Activated T-helper 17 cell treated with anti-CD3 and anti-CD28 coated beads, Interleukin-2, amount 50 U/mL, for 72 hours (primary cell): ENCODE measurements at regions not wholly inside any gene's neighbourhood (a gene's known extent, or its start where the extent isn't known, plus 50 kb on each side); places are given as distances from the start of the nearest gene placed in this dataset.

ENCODE experiments used
- ATAC-seq: fragments of 150-1000 bp; cut with Tn5 transposase; replicated peaks from 2 replicates; pipeline ENCODE4 v1.10.0; 2021; ENCODE audit warnings: mild to moderate bottlenecking, moderate library complexity
- H3K27ac Mint-ChIP-seq: one replicate; pipeline ENCODE4 v1.8.0; 2022; ENCODE audit warnings: mixed read lengths
- H3K27me3 Mint-ChIP-seq: one replicate; pipeline ENCODE4 v1.8.0; 2022; ENCODE audit warnings: mixed read lengths
- H3K36me3 Mint-ChIP-seq: one replicate; pipeline ENCODE4 v1.8.0; 2022; ENCODE audit warnings: low read depth, mild to moderate bottlenecking, mixed read lengths
- H3K4me1 Mint-ChIP-seq: one replicate; pipeline ENCODE4 v1.8.0; 2022; ENCODE audit warnings: mixed read lengths
- H3K4me3 Mint-ChIP-seq: one replicate; pipeline ENCODE4 v1.8.0; 2022; ENCODE audit warnings: mild to moderate bottlenecking, mixed read lengths
- H3K9me3 Mint-ChIP-seq: one replicate; pipeline ENCODE4 v1.8.0; 2022; ENCODE audit warnings: mixed read lengths

DNA sequence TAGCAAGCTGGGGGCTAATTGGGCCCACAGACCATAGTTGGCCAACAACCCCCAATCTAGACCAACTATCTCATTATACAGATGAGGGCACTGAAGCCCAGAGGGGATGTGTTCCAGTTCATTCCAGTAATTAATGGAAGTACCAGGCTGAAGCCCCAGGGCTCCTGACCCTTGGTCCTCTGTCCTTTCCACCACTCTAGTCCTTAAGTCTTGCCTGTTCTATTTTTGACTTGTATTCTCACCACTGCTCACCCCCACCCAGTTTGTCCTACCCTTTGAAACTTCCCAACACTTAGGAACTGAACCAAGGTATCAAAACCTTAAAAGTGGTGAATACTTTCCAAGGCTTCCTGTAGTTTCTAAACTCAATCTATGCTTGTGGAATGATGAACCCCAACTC lies 407.4 kb downstream of the ENC1 start:
- ATAC-seq: no peak
- H3K27ac Mint-ChIP-seq: no peak overlapping the region
- no peaks in the 10 kb centered on the region for H3K4me1 Mint-ChIP-seq
- H3K27me3 Mint-ChIP-seq: peaks cover 25% of the 10 kb centered on the region
- no peak overlapping the region for H3K4me3 Mint-ChIP-seq
- H3K9me3 Mint-ChIP-seq: peaks cover 3% of the 10 kb centered on the region
- no peaks in the 10 kb centered on the region for H3K36me3 Mint-ChIP-seq

DNA sequence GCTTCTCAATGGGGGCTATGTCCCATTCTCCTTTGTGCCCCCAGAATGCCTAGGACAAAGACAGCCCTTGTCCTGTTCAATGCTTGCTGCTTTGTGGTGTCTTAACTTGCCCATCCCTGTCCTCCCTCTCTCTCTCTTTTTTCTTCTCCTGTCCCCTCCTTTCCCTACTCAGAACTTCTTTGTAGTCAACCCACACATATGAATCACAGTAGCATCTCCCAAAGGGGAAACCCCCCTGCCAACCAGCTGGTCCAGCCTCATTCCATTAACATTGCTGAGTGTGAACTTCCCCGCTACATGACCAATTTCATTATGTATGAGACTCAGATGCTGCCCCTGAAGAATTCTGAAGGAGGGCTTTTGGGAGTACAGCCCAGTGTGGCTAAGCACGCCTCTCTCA lies 408.3 kb downstream of the ENC1 start:
- Mint-ChIP-seq H3K4me3 (no peak overlapping the region), H3K36me3 (no peaks in the 10 kb centered on the region), H3K4me1 (no peaks in the 10 kb centered on the region), H3K9me3 (peaks cover 3% of the 10 kb centered on the region), H3K27ac (no peak overlapping the region), H3K27me3 (peaks cover 33% of the 10 kb centered on the region)
- ATAC-seq: peak; percentile 92

DNA sequence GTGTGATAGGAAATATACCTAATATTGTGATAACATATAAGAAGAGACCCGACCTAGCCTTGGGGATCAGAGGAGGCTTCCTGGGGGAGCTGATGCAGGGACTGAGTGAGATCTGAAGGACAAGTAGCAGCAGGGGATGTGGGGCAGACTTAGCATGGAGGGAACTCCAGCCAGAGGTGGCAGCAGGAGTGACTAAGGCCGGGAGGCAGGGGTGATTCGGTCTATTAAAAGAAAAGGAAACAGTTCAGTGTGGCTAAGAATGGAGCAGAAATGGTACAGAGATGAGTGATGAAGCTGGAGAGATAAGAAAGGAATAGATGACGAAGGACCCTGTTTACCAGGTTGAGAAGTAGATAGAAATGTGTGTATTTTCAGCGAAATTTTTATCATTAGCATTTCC lies 408.8 kb downstream of the ENC1 start:
- H3K36me3 Mint-ChIP-seq: no peaks in the 10 kb centered on the region
- peak; percentile 72 for ATAC-seq

DNA sequence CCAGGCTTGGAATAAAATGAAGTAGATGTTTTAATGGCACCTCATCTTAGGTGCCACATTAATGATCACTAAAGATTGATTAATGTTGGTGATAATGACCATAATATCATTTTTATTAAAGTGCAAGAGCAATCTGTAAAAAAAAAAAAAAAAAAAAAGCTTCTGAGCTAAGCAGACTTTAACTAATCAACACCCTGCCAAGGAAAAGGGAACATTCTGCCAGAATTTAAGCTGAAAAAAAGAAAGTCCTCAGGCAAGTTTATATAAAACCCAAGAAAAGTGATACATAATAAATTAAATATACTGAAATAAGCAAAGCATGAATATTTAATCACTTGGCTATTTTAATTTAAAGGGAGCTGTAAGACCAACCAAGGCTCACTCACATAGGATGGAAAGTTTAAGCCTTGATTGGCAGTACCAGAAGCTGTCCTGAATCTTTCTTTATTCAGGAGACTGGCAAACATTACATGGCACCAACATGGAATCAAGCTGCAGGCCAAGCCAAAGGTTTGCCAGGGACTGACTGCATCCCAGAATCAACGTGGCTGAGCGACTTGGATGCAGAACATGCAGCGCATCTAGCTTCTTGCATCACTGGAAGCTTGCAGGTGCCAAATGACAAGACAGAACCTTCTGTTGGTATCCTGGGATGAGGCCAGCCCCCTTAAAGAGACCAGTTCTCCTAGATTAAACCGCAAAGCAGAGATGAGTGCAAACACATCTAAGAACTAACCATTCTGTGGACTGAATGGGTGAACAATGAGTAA lies 413.6 kb downstream of the ENC1 start:
- Mint-ChIP-seq H3K4me3 (no peak overlapping the region), H3K9me3 (no peaks in the 10 kb centered on the region), H3K36me3 (no peaks in the 10 kb centered on the region), H3K27ac (no peak overlapping the region), H3K27me3 (peaks cover 32% of the 10 kb centered on the region), H3K4me1 (no peaks in the 10 kb centered on the region)
- ATAC-seq: no peak

More for the DNA sequence above, 408.8 kb downstream of the ENC1 start:
- Mint-ChIP-seq H3K27ac (no peak overlapping the region), H3K4me1 (no peaks in the 10 kb centered on the region), H3K9me3 (peaks cover 3% of the 10 kb centered on the region), H3K4me3 (no peak overlapping the region), H3K27me3 (peaks cover 35% of the 10 kb centered on the region)

DNA sequence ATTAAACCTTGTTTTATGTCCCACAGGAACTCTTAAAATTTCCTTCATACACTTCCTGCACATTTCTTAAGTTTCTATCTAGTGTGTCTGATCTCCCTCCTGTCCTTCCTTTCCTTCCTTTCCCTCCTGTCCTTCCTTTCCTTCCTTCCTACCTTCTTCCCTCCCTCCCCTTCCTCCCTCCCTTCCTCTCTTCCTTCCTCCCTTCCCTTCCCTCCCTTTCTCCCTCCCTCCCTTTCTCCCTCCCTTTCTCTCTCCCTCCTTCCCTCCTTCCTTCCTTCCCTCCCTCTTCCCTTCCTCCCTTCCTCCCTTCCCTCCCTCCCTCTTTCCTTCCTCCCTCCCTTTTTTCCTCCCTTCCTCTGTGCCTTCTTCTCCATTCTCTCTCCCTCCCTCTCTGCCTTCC lies 414.9 kb downstream of the ENC1 start:
- H3K27ac Mint-ChIP-seq: no peak overlapping the region
- peaks cover 27% of the 10 kb centered on the region for H3K27me3 Mint-ChIP-seq
- H3K4me1 Mint-ChIP-seq: no peaks in the 10 kb centered on the region
- no peaks in the 10 kb centered on the region for H3K36me3 Mint-ChIP-seq
- no peaks in the 10 kb centered on the region for H3K9me3 Mint-ChIP-seq
- no peak overlapping the region for H3K4me3 Mint-ChIP-seq
- ATAC-seq: no peak

DNA sequence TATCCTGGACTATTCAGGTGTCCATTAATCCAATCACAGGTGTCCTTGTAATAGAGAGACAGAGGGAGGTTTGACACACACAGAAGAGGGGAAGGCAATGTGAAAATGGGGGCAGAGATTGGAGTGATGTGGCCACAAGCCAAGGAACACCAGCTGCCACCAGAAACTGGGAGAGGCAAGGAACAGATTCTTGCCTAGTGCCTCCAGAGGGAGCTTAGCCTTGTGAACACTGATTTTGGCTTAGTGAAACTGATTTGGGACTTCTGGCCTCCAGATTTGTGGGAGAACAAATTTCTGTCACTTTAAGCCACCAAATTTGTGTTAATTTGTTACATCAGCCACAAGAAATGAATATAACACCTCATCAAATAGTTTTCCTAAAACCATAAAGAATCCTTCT lies 416.2 kb downstream of the ENC1 start:
- H3K9me3 Mint-ChIP-seq: no peaks in the 10 kb centered on the region
- H3K27ac Mint-ChIP-seq: no peak overlapping the region
- H3K4me3 Mint-ChIP-seq: no peak overlapping the region
- no peaks in the 10 kb centered on the region for H3K4me1 Mint-ChIP-seq
- no peaks in the 10 kb centered on the region for H3K36me3 Mint-ChIP-seq
- H3K27me3 Mint-ChIP-seq: peaks cover 23% of the 10 kb centered on the region
- no peak for ATAC-seq

DNA sequence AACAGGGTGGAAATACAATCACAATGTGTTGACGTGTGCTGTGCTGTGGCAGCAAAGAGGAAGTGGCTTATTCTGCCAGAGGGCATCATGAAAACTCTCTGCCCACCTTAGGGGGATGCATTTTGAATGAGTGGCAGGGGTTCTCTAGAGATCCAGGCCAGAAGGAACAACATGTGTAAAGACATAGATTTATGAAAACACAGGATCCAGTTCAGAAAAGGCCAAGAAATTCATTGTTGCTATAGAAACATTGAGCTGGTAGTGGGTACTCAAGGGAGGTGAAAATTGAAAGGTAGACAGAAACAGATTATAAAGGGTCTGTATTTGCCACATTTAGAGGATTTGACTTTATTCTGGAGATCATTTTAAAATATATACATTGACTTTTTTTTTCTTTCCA lies 417.7 kb downstream of the ENC1 start:
- ATAC-seq: no peak

DNA sequence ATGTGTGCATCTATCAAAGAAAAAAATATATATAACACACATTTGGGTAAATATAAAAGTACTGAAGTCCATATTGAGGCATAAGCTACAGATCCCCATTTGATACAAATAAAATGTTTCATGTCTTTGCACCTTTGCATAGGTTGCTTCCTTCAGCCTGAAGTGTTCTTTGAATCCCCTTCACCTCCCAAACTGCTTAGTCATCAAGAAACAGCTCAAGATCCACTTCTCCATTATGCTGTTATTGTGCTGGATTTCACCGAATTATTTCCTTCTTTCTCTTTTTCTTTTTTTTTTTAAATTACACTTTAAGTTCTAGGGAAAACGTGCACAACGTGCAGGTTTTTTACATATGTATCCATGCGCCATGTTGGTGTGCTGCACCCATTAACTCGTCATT lies 419.1 kb downstream of the ENC1 start:
- H3K36me3 Mint-ChIP-seq: no peaks in the 10 kb centered on the region
- H3K27me3 Mint-ChIP-seq: peaks cover 14% of the 10 kb centered on the region
- no peaks in the 10 kb centered on the region for H3K9me3 Mint-ChIP-seq
- H3K4me3 Mint-ChIP-seq: no peak overlapping the region
- ATAC-seq: no peak
- H3K27ac Mint-ChIP-seq: no peak overlapping the region
- H3K4me1 Mint-ChIP-seq: no peaks in the 10 kb centered on the region

More for the DNA sequence above, 417.7 kb downstream of the ENC1 start:
- H3K9me3 Mint-ChIP-seq: no peaks in the 10 kb centered on the region
- no peak overlapping the region for H3K27ac Mint-ChIP-seq
- H3K4me3 Mint-ChIP-seq: no peak overlapping the region
- peaks cover 18% of the 10 kb centered on the region for H3K27me3 Mint-ChIP-seq
- H3K36me3 Mint-ChIP-seq: no peaks in the 10 kb centered on the region
- no peaks in the 10 kb centered on the region for H3K4me1 Mint-ChIP-seq

DNA sequence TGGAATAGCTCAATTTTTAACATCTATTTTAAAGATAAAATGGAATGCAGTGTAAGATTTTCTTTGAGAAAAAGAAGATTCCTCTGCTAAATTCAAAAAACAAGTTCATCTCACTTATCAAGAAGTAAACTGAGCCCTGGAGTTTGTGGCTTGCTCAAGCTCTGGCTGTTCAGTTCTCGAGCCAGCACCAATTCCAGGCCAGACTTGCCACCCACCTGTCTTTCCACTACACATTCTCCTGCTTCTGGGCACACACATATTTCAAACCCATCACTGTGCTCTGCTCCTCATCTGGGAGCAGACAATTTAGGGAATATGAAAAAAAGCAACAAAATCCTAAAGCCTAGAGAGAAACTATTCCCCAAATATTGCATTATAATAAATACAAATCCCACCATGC lies 424.5 kb downstream of the ENC1 start:
- H3K4me1 Mint-ChIP-seq: no peaks in the 10 kb centered on the region
- no peak overlapping the region for H3K27ac Mint-ChIP-seq
- peaks cover 14% of the 10 kb centered on the region for H3K27me3 Mint-ChIP-seq
- H3K36me3 Mint-ChIP-seq: no peaks in the 10 kb centered on the region
- no peaks in the 10 kb centered on the region for H3K9me3 Mint-ChIP-seq
- no peak overlapping the region for H3K4me3 Mint-ChIP-seq
- ATAC-seq: no peak

DNA sequence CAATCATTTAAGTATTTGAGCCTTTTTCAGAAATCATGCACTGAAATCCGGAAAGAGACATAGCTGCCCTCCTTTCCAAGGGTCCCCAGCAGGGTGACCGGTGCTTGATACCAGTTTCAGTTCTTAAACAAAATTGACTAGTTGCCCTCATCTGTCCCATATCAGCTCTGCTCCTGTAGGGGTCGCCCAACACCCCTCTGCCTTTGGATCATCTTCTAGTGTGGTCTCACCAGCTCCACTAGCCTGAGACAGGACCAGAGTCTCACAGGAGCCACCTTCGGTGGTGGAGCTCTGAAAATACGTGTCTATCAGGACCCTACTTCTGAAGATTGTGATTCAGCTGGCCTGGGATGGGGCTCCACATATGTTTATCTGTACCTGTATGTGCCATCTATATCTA lies 428.2 kb downstream of the ENC1 start:
- H3K9me3 Mint-ChIP-seq: no peaks in the 10 kb centered on the region

DNA sequence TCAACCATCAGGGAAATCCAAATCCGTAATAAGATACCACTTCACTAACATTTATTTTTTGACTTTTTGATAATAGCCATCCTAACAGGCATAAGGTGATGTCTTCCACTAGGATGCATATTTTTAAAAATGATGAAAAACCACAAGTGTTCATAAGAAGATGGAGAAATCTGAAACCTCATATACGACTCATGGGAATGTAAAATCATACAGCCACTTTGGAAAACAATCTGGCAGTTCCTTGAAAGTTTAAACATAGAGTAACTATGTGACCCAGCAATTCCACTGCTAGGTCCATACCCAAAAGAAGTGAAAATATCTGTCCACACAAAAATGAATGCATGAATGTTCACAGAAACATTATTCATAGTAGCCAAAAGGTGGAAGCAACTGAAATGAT lies 431.0 kb downstream of the ENC1 start:
- no peaks in the 10 kb centered on the region for H3K4me1 Mint-ChIP-seq
- H3K27me3 Mint-ChIP-seq: peaks cover 18% of the 10 kb centered on the region
- ATAC-seq: no peak
- H3K9me3 Mint-ChIP-seq: no peaks in the 10 kb centered on the region
- no peaks in the 10 kb centered on the region for H3K36me3 Mint-ChIP-seq
- no peak overlapping the region for H3K4me3 Mint-ChIP-seq
- no peak overlapping the region for H3K27ac Mint-ChIP-seq

More for the DNA sequence above, 428.2 kb downstream of the ENC1 start:
- no peaks in the 10 kb centered on the region for H3K4me1 Mint-ChIP-seq
- H3K36me3 Mint-ChIP-seq: no peaks in the 10 kb centered on the region
- no peak for ATAC-seq
- H3K27me3 Mint-ChIP-seq: peaks cover 16% of the 10 kb centered on the region
- no peak overlapping the region for H3K27ac Mint-ChIP-seq
- no peak overlapping the region for H3K4me3 Mint-ChIP-seq

DNA sequence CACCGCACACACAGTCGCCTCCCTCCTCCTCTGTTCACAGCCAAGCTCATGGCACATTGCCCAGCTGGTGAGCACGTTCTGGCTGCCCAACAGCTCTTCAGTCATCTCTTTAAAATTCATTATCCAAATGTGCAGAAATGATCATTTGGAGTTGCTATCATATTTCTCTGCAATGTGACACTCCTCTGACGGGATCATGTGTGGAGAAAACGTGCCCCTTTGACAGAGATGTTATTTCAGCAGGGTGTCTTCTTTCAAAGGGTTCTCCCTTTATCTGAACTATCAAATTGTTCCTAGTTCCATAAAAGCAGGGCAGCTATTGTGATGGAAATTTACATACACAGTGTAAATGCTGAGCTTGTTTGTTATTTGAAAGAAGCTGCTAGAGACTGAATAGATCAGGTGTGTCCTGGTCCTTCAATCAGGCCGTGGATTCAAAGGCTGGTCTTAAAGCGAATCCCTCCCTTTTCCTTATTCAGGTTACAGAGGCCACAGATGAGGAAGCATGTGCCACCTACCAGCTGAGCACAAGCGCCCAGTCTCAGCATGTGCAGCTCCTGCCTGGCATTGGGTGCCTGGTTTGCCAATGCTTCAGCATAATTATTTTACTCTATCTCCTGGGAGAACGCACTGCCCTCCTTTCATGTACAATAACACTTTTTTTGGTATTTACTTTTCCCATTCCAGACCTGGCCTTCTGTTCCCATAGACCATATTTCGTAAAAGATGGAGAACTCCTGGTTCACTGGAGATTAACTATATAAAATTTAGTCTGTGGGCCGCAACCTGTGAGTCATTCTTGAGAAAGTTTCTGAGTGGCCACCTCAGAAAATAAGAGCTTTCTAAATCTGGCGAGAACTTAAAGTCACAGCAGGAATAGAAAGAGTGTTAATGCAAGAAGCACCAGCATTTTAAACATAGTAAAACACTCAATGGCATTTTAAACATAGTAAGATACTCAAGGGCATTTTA lies 433.7 kb downstream of the ENC1 start:
- ATAC-seq: no peak
- no peaks in the 10 kb centered on the region for H3K9me3 Mint-ChIP-seq
- H3K36me3 Mint-ChIP-seq: no peaks in the 10 kb centered on the region
- H3K4me1 Mint-ChIP-seq: no peaks in the 10 kb centered on the region
- H3K27me3 Mint-ChIP-seq: peaks cover 18% of the 10 kb centered on the region
- H3K4me3 Mint-ChIP-seq: no peak overlapping the region
- no peak overlapping the region for H3K27ac Mint-ChIP-seq

DNA sequence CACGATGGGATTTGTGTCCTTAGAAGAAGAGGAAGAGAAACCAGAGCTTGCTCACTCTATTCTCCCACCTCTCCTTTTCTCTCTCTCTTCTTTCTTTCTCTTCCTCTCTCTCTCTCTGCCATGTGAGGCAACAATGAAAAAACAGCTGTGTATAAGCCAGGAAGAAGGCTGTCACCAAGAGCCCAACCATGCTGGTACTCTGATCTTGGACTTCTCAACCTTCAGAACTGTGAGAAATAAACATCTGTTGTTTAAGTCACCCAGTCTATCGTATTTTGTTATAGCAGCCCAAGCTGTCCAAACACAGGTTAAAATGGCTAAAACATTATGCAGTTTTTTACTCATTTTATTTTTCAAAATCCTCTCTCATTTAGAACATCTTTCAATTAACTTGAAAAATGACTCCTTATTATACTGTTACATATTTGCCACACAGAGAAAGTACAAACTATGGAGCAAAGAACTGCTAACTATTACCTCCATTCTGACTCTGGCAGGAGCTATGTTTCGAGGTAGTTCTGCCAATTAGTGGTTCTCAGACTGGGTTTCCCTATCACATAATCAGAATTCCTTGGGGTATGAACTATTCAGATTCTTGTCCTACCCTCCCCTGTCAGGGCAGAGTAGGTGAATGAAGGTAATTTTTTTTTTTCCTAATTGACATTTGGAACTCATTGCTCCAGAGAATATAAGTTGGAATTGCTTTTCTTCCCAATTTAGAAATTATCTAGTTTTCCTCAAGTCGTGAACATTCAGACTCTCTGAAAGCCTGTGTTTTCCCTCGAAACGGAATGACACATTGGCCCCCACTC lies 434.6 kb downstream of the ENC1 start:
- Mint-ChIP-seq H3K4me1 (no peaks in the 10 kb centered on the region), H3K36me3 (no peaks in the 10 kb centered on the region), H3K4me3 (no peak overlapping the region), H3K9me3 (no peaks in the 10 kb centered on the region), H3K27me3 (peaks cover 16% of the 10 kb centered on the region), H3K27ac (no peak overlapping the region)
- ATAC-seq: no peak

DNA sequence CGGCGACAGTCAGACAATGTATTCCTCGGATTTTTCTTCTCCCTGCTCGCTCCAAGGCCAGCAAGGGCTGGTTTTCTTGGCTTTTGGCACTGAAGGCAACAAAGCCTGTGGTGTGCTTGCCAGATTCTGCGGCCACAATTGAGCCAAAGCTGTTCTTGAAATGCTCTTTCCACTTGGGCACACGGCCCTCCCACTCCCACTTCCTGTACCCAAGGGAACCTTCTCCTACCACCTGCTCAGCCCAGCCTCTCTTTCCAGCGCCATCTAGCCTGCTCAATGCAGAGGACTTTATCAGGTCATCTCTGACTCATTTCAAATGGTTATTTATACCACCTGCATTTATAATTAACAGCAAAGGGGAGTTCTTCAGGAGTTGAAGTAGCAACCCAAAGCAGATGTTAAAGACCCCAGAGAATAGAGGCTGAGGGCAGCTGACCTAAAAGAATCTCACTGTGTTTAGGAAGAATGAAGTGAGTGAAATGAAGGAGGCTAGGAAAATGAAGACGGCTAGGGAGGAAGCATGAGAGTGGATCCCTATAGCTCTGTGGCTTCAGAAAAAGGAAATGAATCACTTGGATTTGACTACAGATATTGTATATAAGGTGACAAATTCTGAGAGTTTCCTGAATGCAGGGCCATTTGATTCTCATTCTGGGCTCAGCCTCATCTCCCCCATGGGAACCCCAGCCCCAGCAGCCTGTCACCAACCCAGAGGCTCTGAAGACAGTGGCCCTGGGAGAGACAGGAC lies 439.0 kb downstream of the ENC1 start:
- H3K9me3 Mint-ChIP-seq: no peaks in the 10 kb centered on the region
- H3K4me1 Mint-ChIP-seq: no peaks in the 10 kb centered on the region
- ATAC-seq: peak; percentile 71
- H3K27ac Mint-ChIP-seq: no peak overlapping the region
- H3K27me3 Mint-ChIP-seq: peaks cover 9% of the 10 kb centered on the region
- no peaks in the 10 kb centered on the region for H3K36me3 Mint-ChIP-seq
- H3K4me3 Mint-ChIP-seq: no peak overlapping the region
